ENCODE measurements at regions not wholly inside any gene's neighbourhood (a gene's known extent, or its start where the extent isn't known, plus 50 kb on each side); places are given as distances from the start of the nearest gene placed in this dataset.

GRCh38 chr11:104405277-104405676 is 241.3 kb upstream of the PDGFD start:
- TF ChIP-seq, protein P1, sequence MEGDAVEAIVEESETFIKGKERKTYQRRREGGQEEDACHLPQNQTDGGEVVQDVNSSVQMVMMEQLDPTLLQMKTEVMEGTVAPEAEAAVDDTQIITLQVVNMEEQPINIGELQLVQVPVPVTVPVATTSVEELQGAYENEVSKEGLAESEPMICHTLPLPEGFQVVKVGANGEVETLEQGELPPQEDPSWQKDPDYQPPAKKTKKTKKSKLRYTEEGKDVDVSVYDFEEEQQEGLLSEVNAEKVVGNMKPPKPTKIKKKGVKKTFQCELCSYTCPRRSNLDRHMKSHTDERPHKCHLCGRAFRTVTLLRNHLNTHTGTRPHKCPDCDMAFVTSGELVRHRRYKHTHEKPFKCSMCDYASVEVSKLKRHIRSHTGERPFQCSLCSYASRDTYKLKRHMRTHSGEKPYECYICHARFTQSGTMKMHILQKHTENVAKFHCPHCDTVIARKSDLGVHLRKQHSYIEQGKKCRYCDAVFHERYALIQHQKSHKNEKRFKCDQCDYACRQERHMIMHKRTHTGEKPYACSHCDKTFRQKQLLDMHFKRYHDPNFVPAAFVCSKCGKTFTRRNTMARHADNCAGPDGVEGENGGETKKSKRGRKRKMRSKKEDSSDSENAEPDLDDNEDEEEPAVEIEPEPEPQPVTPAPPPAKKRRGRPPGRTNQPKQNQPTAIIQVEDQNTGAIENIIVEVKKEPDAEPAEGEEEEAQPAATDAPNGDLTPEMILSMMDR (IDR thresholded peaks at IDR 0.05; ENCODE audit: insufficient read depth, missing control alignments): no peak
- FAIRE-seq: no peak
- DNase-seq (ENCODE audit: insufficient read length, low spot score): no peak

- FAIRE-seq (no peak), DNase-seq (ENCODE audit: insufficient read length, low spot score) (no peak)
- TF ChIP-seq, protein P1 (IDR thresholded peaks at IDR 0.05; ENCODE audit: insufficient read depth, missing control alignments): no peak
Measured at GRCh38 chr11:104404231-104405175, 240.6 kb upstream of the PDGFD start.

DNA sequence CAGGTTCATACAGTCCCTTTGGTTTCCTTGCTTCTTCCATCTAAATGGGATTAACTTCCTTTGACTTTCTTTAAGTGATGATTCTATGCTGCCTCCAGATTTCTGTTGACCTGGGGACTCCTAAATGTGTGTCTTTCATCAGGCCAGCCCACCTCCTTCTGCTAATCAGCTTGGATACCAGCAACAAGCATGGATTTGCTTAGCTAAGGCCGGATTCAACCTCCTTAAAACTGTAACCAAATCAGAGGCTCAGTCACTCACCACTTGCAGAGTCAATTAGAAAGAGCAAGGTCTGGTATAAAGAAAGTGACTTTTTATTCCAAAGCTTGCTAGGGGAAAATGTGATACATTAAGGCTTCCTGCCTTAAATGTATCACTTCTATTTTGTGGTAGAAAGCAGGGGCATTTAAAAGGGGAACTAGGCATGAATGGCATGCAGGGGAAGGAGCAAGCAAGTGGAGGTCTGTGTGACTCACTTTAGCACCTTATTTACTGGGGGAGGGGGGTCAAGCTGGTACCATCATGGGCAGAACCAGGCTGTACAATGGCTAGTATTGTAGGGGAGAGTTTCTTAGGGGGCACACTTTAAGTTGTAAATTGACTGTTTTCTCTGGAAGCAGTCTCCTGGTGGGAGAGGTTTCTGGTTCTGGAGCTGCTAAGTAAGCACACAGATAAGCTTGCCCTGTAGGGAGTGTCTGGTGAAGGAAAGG is 239.0 kb upstream of the PDGFD start:
- FAIRE-seq: no peak
- TF ChIP-seq, protein P1 (IDR thresholded peaks at IDR 0.05; ENCODE audit: insufficient read depth, missing control alignments): no peak
- DNase-seq (ENCODE audit: insufficient read length, low spot score): no peak

DNA sequence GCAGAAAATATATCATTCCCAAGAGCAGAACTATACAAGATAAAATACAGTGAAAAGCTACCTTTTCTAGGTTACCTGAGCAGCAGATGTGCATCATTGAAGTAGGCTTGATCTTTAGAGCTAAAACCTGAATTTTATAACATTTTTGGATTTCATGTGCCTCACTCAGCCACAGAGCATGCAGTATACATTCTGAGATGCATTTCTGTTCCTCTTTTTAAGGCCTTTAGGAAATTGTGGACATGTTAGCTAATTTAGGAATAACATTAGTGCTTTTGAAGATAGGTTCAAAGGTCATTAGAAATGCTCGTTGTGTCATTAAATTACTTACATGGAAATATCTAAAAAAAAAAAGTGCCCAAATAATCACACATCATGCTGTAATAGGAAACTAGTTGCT is 230.6 kb upstream of the PDGFD start:
- TF ChIP-seq, protein P1 (IDR thresholded peaks at IDR 0.05; ENCODE audit: insufficient read depth, missing control alignments): no peak
- DNase-seq (ENCODE audit: insufficient read length, low spot score): no peak
- FAIRE-seq: no peak

DNA sequence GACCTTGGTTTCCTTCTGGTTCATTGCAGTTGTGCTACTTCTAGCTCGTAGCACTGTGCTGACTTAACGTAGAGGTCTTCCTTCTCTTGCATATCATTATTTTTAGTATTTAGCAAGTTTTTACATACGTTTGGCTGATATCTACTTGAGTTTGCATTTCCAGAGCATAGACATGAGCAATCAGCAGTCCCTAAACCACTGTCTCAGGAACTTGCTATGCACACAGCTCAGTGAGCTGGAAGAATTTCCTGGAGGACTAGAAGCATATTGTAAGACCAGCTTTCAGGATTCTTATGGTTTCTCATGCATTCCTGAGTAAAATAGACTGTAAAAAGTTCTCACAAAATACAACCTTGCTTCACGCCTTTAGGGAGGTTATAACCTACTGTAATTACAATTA is 226.7 kb upstream of the PDGFD start:
- TF ChIP-seq, protein P1 (IDR thresholded peaks at IDR 0.05; ENCODE audit: insufficient read depth, missing control alignments): no peak
- FAIRE-seq (no peak), DNase-seq (ENCODE audit: insufficient read length, low spot score) (no peak)

DNA sequence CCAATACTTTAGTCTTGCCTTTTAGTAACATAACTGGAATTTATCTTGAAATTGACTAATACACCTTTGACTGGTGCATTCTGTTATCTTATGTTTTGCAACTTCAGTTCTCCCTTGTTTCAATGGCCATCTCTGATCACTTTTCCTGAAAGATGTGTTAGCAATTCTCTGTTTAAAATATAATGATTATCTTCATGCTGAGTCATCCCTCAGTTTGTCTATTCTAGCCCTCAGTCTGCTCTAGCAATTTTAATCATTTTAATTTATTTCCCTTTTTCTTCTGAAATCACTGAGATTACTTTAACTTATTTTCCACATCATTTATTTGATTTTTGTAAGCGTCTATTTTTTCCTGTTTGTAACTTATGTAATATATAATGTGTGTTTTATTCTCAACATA is 221.9 kb upstream of the PDGFD start:
- TF ChIP-seq, protein P1 (IDR thresholded peaks at IDR 0.05; ENCODE audit: insufficient read depth, missing control alignments): no peak
- FAIRE-seq (no peak), DNase-seq (ENCODE audit: insufficient read length, low spot score) (no peak)
